Duodenal mucosa (tissue), 2 donors: ENCODE measurements at regions not wholly inside any gene's neighbourhood (a gene's known extent, or its start where the extent isn't known, plus 50 kb on each side); places are given as distances from the start of the nearest gene placed in this dataset.

Experiments
- H3K27ac ChIP-seq: one replicate; pipeline ENCODE4 v1.7.0; 2013; ENCODE audit warnings: low read depth, low read length
- H3K27me3 ChIP-seq, 2 donors: one replicate each; pipeline ENCODE4 v1.7.0; 2013; ENCODE audit warnings: low read length in 2 of 2, control low read depth in 1 of 2; ENCODE audit not compliant: insufficient read depth in 2 of 2, control insufficient read depth in 1 of 2
- H3K36me3 ChIP-seq, 2 donors: one replicate each; pipeline ENCODE4 v1.7.0; 2013; ENCODE audit warnings: low read length in 2 of 2, control low read depth in 1 of 2; ENCODE audit not compliant: insufficient read depth in 2 of 2, control insufficient read depth in 1 of 2
- H3K4me1 ChIP-seq, 2 donors: one replicate each; pipeline ENCODE4 v1.7.0; 2013; ENCODE audit warnings: low read length in 2 of 2, control low read depth in 1 of 2; ENCODE audit not compliant: insufficient read depth in 2 of 2, control insufficient read depth in 1 of 2
- H3K4me3 ChIP-seq, 2 donors: one replicate each; pipeline ENCODE4 v1.7.0; 2013; ENCODE audit warnings: low read length in 2 of 2, low read depth in 1 of 2
- H3K9ac ChIP-seq, 2 donors: one replicate each; pipeline ENCODE4 v1.7.0; 2013; ENCODE audit warnings: low read length in 2 of 2, low read depth in 1 of 2
- H3K9me3 ChIP-seq, 2 donors: one replicate each; pipeline ENCODE4 v1.7.0; 2013; ENCODE audit warnings: low read length in 2 of 2, control low read depth in 1 of 2; ENCODE audit not compliant: control insufficient read depth in 1 of 2

DNA sequence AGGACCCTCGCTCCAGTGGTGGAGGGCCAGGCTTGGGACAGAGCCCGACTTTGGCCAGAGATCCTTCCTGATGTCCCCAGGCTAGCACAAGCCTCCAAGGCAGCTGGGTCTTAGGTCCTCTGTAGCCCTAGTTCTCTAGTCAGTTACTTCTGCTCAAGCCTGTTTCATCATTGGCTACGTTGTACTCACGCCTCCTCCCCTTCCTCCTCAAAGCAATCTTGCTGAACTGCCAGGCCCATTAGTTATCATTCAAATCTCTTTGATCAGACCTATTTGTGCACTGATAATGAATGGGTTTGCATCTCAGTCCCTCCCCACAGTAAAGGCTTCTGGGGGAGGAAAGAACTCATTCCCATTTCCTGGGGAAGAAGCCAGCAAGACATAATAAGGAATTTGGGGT, 256.8 kb downstream of the NFATC2 start:
- Histone ChIP-seq H3K9ac (no peak overlapping the region), H3K4me3 (no peak overlapping the region), H3K36me3 (no peaks in the 10 kb centered on the region), H3K4me1 (no peaks in the 10 kb centered on the region), H3K27me3 (no peaks in the 10 kb centered on the region), H3K27ac (no peak overlapping the region), H3K9me3 (no peaks in the 10 kb centered on the region)

DNA sequence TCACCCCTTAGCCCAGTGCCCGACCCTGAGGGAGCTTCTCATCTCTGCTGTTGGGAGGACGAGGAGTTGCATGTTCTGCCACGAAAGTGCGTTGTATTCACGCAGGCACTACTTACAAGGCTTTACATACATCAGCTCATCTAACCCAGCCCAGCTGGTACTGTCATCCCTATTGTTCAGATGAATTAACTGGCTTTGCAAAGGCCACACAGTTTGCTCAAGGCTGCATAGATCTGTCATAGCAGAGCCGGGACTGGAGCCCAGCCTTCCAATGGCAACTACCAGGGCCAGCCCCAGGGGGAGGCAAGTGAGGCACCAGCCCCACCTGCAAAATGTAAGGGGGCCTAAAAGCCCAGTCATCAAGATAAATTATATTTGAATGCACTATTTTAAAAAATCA, 257.6 kb downstream of the NFATC2 start:
- Histone ChIP-seq H3K9ac (no peak overlapping the region), H3K27me3 (no peaks in the 10 kb centered on the region), H3K4me1 (no peaks in the 10 kb centered on the region), H3K36me3 (no peaks in the 10 kb centered on the region), H3K9me3 (no peaks in the 10 kb centered on the region), H3K4me3 (no peak overlapping the region), H3K27ac (no peak overlapping the region)

DNA sequence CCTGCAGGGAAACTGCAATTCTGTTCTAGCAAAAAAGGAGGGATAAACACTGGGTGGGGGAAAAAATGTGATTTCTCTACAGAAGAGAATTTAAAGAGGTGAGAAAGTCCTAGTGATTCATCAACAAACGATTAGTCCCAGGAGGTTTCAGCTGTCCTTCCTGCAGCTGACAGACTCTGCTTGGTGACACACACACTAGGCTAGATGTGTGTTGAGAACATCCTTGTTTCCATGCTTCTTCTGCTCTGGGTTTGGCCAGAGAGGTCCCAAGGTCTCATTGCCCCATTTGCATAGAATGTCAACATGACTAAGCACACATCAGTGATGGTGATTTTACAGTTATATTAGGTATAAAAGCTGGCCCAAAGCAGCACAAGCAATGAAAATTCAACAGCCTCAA, 258.3 kb downstream of the NFATC2 start:
- H3K27me3 ChIP-seq = peaks cover 0 to 2% of the 10 kb centered on the region in 2 donors
- no peaks in the 10 kb centered on the region for H3K36me3 ChIP-seq
- H3K9me3 ChIP-seq = no peaks in the 10 kb centered on the region
- H3K27ac ChIP-seq = no peak overlapping the region
- H3K4me3 ChIP-seq = no peak overlapping the region
- H3K4me1 ChIP-seq = no peaks in the 10 kb centered on the region
- H3K9ac ChIP-seq = no peak overlapping the region

DNA sequence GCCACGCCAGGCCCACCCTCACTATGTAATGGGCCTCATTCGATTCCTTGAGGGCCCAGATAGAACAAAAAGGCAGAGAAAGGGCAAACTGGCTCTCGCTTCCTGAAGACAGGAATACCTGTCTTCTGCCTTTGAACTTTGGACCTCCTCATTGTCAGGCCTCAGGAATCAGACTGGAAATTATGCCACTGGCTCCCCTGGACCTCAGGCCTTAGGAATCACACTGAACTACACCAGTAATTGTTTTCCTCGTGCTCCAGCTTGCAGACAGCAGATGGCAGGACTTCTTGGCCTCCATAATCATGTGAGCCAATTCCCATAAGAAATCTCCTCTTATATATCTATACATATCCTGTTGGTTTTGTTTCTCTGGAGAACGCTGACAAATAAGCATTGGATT, 258.6 kb upstream of the KCNG1 start:
- Histone ChIP-seq H3K4me1 (no peaks in the 10 kb centered on the region), H3K36me3 (no peaks in the 10 kb centered on the region), H3K9me3 (no peaks in the 10 kb centered on the region), H3K9ac (no peak overlapping the region), H3K27ac (no peak overlapping the region), H3K4me3 (no peak overlapping the region), H3K27me3 (peaks cover 4 to 6% of the 10 kb centered on the region in 2 donors)

GRCh38 chr20:51280047-51280446, 257.1 kb upstream of the KCNG1 start:
- H3K27ac ChIP-seq = no peak overlapping the region
- H3K27me3 ChIP-seq = peaks cover 14 to 20% of the 10 kb centered on the region in 2 donors
- no peaks in the 10 kb centered on the region for H3K4me1 ChIP-seq
- no peak overlapping the region for H3K9ac ChIP-seq
- H3K36me3 ChIP-seq = no peaks in the 10 kb centered on the region
- H3K4me3 ChIP-seq = no peak overlapping the region
- H3K9me3 ChIP-seq = no peaks in the 10 kb centered on the region

GRCh38 chr20:51277961-51278360, 255.1 kb upstream of the KCNG1 start:
- no peak overlapping the region for H3K9ac ChIP-seq
- no peak overlapping the region for H3K27ac ChIP-seq
- H3K9me3 ChIP-seq = no peaks in the 10 kb centered on the region
- peaks cover 14 to 25% of the 10 kb centered on the region in 2 donors for H3K27me3 ChIP-seq
- no peaks in the 10 kb centered on the region for H3K36me3 ChIP-seq
- H3K4me1 ChIP-seq = no peaks in the 10 kb centered on the region
- no peak overlapping the region for H3K4me3 ChIP-seq

DNA sequence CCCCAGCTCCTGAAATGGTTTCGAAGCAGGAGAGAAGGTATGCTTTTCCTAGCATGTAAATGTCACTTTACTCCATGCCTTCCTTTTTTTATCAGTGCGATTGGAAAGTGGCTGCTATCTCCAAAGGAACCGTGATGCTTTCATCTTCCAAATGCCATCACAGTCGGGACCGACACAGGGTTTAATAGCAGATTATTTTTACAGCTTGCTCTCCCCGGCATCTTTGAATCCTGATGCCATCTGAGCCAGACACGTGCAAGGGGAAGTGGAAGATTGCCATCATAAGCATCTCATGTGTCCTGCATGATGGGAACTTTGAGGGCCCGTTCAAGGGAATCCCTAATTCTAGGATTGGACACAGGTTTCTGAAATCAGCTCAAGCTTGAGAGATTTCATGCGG, 253.4 kb upstream of the KCNG1 start:
- Histone ChIP-seq H3K4me1 (no peaks in the 10 kb centered on the region), H3K27me3 (peaks cover 14 to 25% of the 10 kb centered on the region in 2 donors), H3K36me3 (no peaks in the 10 kb centered on the region), H3K9ac (no peak overlapping the region), H3K9me3 (peaks cover 0 to under 1% of the 10 kb centered on the region in 2 donors), H3K4me3 (no peak overlapping the region), H3K27ac (no peak overlapping the region)

GRCh38 chr20:51275826-51276225, 252.9 kb upstream of the KCNG1 start:
- Histone ChIP-seq H3K27ac (no peak overlapping the region), H3K27me3 (peaks cover 14 to 25% of the 10 kb centered on the region in 2 donors), H3K9ac (no peak overlapping the region)

GRCh38 chr20:51275181-51275580, 252.3 kb upstream of the KCNG1 start:
- Histone ChIP-seq H3K27me3 (peaks cover 14 to 25% of the 10 kb centered on the region in 2 donors), H3K9ac (no peak overlapping the region), H3K36me3 (no peaks in the 10 kb centered on the region), H3K4me3 (no peak overlapping the region), H3K27ac (no peak overlapping the region), H3K9me3 (peaks cover 0 to 4% of the 10 kb centered on the region in 2 donors), H3K4me1 (no peaks in the 10 kb centered on the region)

More at GRCh38 chr20:51275826-51276225, 252.9 kb upstream of the KCNG1 start:
- Histone ChIP-seq H3K4me3 (no peak overlapping the region), H3K4me1 (no peaks in the 10 kb centered on the region), H3K36me3 (no peaks in the 10 kb centered on the region), H3K9me3 (peaks cover 0 to 4% of the 10 kb centered on the region in 2 donors)

DNA sequence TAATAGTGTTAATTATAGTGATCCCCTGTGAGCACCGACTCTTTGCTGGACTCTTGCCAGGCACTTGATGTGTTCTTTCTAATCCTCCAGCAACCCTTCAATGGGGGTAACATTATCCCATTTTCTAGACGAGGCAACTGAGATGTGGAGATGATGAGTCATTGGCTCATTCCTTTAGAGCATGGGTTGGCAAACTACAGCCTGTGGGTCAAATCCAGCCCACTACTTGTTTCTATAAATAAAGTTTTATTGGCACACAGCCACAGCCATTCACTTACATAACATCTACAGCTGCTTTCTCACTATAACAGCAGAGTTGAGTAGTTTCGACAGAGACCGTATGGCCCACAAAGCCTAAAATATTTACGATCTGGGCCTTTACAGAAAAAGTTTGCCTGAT, 249.5 kb upstream of the KCNG1 start:
- Histone ChIP-seq H3K27ac (no peak overlapping the region), H3K27me3 (peaks cover 14 to 23% of the 10 kb centered on the region in 2 donors), H3K36me3 (no peaks in the 10 kb centered on the region), H3K4me1 (no peaks in the 10 kb centered on the region), H3K9me3 (peaks cover 0 to 4% of the 10 kb centered on the region in 2 donors), H3K9ac (no peak overlapping the region), H3K4me3 (no peak overlapping the region)

DNA sequence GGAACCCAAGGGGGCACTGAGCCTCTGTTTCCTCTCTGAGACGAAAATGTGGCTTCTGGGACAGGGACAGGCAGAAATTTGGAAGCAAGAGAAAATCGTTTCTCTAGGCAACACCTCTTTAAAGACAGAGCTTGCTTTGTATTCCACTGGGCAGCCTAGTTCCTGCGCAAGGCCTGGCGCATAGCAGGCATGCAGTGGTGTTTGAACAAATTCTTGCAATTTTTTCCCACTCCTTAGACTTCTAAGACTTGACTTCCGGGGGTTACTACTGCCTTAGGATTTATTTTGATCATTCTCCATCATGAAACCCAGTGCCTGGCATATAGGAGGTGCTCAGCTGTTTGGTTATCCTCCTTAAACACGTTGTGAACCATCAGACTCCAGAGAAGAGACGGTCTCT, 249.0 kb upstream of the KCNG1 start:
- H3K4me3 ChIP-seq = no peak overlapping the region
- H3K27me3 ChIP-seq = peaks cover 11 to 23% of the 10 kb centered on the region in 2 donors
- H3K9me3 ChIP-seq = peaks cover 0 to 4% of the 10 kb centered on the region in 2 donors
- no peak overlapping the region for H3K9ac ChIP-seq
- H3K4me1 ChIP-seq = no peaks in the 10 kb centered on the region
- H3K36me3 ChIP-seq = no peaks in the 10 kb centered on the region
- H3K27ac ChIP-seq = no peak overlapping the region
